HCT116 (cell line): ENCODE measurements at regions not wholly inside any gene's neighbourhood (a gene's known extent, or its start where the extent isn't known, plus 50 kb on each side); places are given as distances from the start of the nearest gene placed in this dataset.

Source experiments
- ATAC-seq: fragments of 200-7000 bp; cut with Tn5 transposase; 2 replicates; pipeline ENCODE4 v1.9.1; 2020; ENCODE audit warnings: mild to moderate bottlenecking, moderate library complexity
- BruUV-seq: library from RNA; stranded (reverse); fragments of 400-500 nt; replicated peaks from 2 replicates; lab custom pipeline; 2021; lab: Mats Ljungman, UMichigan
- CTCF ChIA-PET: fragments of 300-600 bp; sonication (Branson Sonifier 250); formaldehyde crosslinking; loops from one replicate; lab custom pipeline; 2021; ENCODE audit warnings: antibody characterized with exemption; lab: Charles Lee
- POLR2A ChIA-PET: fragments of 300-600, 350-600 bp; sonication (Branson Sonifier 250); formaldehyde crosslinking; loops from one replicate; lab custom pipeline; 2021; ENCODE audit warnings: antibody characterized with exemption; lab: Charles Lee
- RAD21 ChIA-PET, 2 experiments: fragments of 300-600 bp; sonication (Branson Sonifier 250); formaldehyde crosslinking; loops; one replicate each; lab custom pipeline; 2023; ENCODE audit warnings: low total read pairs in 2 of 2; ENCODE audit not compliant: uncharacterized antibody in 2 of 2, unreplicated experiment in 2 of 2, low non-redundant PET in 1 of 2; lab: Charles Lee
- DNase-seq: peaks from one replicate; pipeline ENCODE4 v3.0.0-alpha.2; 2010; ENCODE audit warnings: low read depth, low spot score
- H2AFZ ChIP-seq: fragments of 200-600 bp; shearing (Covaris generic), sonication (generic); 2 replicates; pipeline ENCODE4 v1.6.1; 2017; ENCODE audit warnings: low read depth, mixed run types, mixed read lengths, antibody characterized with exemption, low read length; ENCODE audit not compliant: poor library complexity, severe bottlenecking
- H3K27ac ChIP-seq: 2 replicates; pipeline ENCODE4 v1.5.1; 2012; ENCODE audit warnings: low read depth, low read length
- H3K27me3 ChIP-seq: fragments of 200-600 bp; sonication (generic); 2 replicates; pipeline ENCODE4 v1.6.1; 2016; ENCODE audit warnings: mixed run types, low read length, mixed read lengths; ENCODE audit not compliant: insufficient read depth
- H3K36me3 ChIP-seq, 2 experiments: fragments of 200-500 bp in 1 of 2; fragments of 200-600 bp in 1 of 2; sonication (Bioruptor generic) in 1 of 2; sonication (generic) in 1 of 2; 2 replicates each; pipeline versions ENCODE4 v1.5.1 to v1.6.1; 2014 to 2016; ENCODE audit warnings: low read length in 2 of 2, inconsistent platforms in 1 of 2, mixed read lengths in 1 of 2, mixed run types in 1 of 2; ENCODE audit not compliant: insufficient read depth in 2 of 2, control insufficient read depth in 1 of 2
- H3K4me1 ChIP-seq, 2 experiments: fragments of 200-600 bp in 1 of 2; sonication (generic) in 1 of 2; 2 replicates each; pipeline versions ENCODE4 v1.5.1 to v1.6.1; 2012 to 2017; ENCODE audit warnings: low read length in 2 of 2, inconsistent platforms in 1 of 2, mild to moderate bottlenecking in 1 of 2, mixed read lengths in 1 of 2, mixed run types in 1 of 2, moderate library complexity in 1 of 2; ENCODE audit not compliant: insufficient read depth in 2 of 2, control insufficient read depth in 1 of 2
- H3K4me2 ChIP-seq: fragments of 200-600 bp; sonication (generic); 2 replicates; pipeline ENCODE4 v1.6.1; 2017; ENCODE audit warnings: mixed run types, low read length, mixed read lengths
- H3K4me3 ChIP-seq, 2 experiments: fragments of 200-600 bp in 1 of 2; sonication (generic) in 1 of 2; replicated peaks in 1 of 2; 2 replicates each; pipeline ENCODE4 v1.5.1; 2011 to 2016; ENCODE audit warnings: low read length in 2 of 2, control low read depth in 1 of 2, low read depth in 1 of 2, mild to moderate bottlenecking in 1 of 2, mixed read lengths in 1 of 2, mixed run types in 1 of 2
- H3K79me2 ChIP-seq: fragments of 200-600 bp; sonication (generic); 2 replicates; pipeline ENCODE4 v1.6.1; 2017; ENCODE audit warnings: mild to moderate bottlenecking, mixed run types, low read length, moderate library complexity, mixed read lengths; ENCODE audit not compliant: insufficient read depth
- H3K9ac ChIP-seq: fragments of 200-600 bp; sonication (generic); 2 replicates; pipeline ENCODE4 v1.6.1; 2016; ENCODE audit warnings: low read length, mixed read lengths
- H3K9me2 ChIP-seq: fragments of 200-600 bp; sonication (generic), shearing (Covaris generic); 2 replicates; pipeline ENCODE4 v1.6.1; 2017; ENCODE audit warnings: mixed run types, mild to moderate bottlenecking, moderate library complexity; ENCODE audit not compliant: insufficient read depth
- H3K9me3 ChIP-seq, 2 experiments: fragments of 200-500 bp in 1 of 2; fragments of 200-600 bp in 1 of 2; sonication (Bioruptor generic) in 1 of 2; sonication (generic) in 1 of 2; 2 replicates each; pipeline ENCODE4 v1.6.1; 2014 to 2017; ENCODE audit warnings: low read length in 2 of 2, mixed read lengths in 2 of 2, inconsistent platforms in 1 of 2, low read depth in 1 of 2, mild to moderate bottlenecking in 1 of 2, mixed run types in 1 of 2, moderate library complexity in 1 of 2; ENCODE audit not compliant: control insufficient read depth in 1 of 2, insufficient read depth in 1 of 2
- H4K20me1 ChIP-seq: fragments of 200-600 bp; sonication (generic), shearing (Covaris generic); 2 replicates; pipeline ENCODE4 v1.6.1; 2017; ENCODE audit warnings: mixed run types, mild to moderate bottlenecking, moderate library complexity; ENCODE audit not compliant: insufficient read depth
- CBX3 ChIP-seq: IDR thresholded peaks from 2 replicates; pipeline ENCODE4 v1.6.1; 2012; ENCODE audit warnings: low read depth
- ELF1 ChIP-seq: IDR thresholded peaks from 2 replicates; pipeline ENCODE4 v1.6.1; 2012; ENCODE audit warnings: low read depth, borderline replicate concordance
- EZH2 ChIP-seq: fragments of 200-600 bp; sonication (generic); IDR thresholded peaks from 2 replicates; pipeline ENCODE4 v1.6.1; 2017; ENCODE audit warnings: antibody characterized with exemption, mixed run types
- FOSL1 ChIP-seq: IDR thresholded peaks from 2 replicates; pipeline ENCODE4 v1.6.1; 2012; ENCODE audit warnings: low read depth
- POLR2AphosphoS5 ChIP-seq: IDR thresholded peaks from 2 replicates; pipeline ENCODE4 v1.6.1; 2011; ENCODE audit warnings: mild to moderate bottlenecking, low read depth, low read length, moderate library complexity
- SP1 ChIP-seq: IDR thresholded peaks from 2 replicates; pipeline ENCODE4 v1.6.1; 2012; ENCODE audit warnings: low read depth
- intact Hi-C: fragments of 100-400 bp; cut with micrococcal nuclease; formaldehyde crosslinking; loops from 2 replicates; pipeline ENCODE4 v1.10.0; 2022
- TF ChIP-seq, protein P1 (sequence below), 3 experiments: fragments of 200-600 bp in 1 of 3; sonication (generic) in 1 of 3; IDR thresholded peaks in 2 of 3; conservative IDR thresholded peaks in 1 of 3; 2 replicates each; pipeline ENCODE4 v1.5.1; 2012 to 2017; ENCODE audit warnings: low read depth in 2 of 3, low read length in 2 of 3, antibody characterized with exemption in 1 of 3, borderline replicate concordance in 1 of 3, control low read depth in 1 of 3, mild to moderate bottlenecking in 1 of 3, mixed read lengths in 1 of 3, mixed run types in 1 of 3, moderate library complexity in 1 of 3; ENCODE audit not compliant: insufficient read depth in 1 of 3
- TF ChIP-seq, protein P2 (sequence below): IDR thresholded peaks from 2 replicates; pipeline ENCODE4 v1.6.1; 2012

DNA sequence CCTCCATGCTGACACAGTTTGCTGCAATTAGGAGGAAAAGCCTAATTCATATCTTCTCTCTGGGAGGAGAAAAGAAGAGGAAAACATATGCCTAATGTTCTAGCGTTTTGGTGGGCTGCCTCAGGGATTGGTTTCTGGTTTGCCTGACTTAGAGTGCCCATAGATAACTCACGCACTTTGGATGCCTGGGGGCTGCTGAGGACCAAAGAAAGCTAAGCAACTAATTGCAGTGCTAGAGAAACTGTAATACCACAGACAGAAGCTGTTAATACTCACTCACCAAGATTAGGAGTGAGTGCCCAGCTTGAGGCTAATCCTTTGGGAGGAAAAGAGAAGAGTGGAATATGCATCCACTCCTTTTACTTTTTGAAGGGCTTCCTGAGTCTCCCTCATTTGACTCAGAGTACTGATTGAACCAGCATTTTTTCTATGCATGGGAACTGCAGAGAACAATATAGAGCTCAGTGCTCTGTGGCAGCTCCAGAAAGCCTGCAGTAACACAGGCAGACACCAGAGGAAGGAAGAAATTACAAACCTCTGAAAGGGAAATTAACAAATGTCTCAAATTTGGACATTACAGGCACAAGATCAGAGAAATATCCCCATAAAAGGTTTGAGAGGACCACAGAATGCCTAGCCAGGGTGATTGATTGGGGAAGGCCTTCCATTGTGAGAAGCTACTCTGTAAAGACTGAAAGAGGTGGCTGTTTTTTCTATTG lies 666.4 kb downstream of the OLFM4 start:
- no peaks in the 10 kb centered on the region for H3K79me2 ChIP-seq
- TF ChIP-seq SP1 (no peak), ELF1 (no peak), POLR2AphosphoS5 (no peak), FOSL1 (no peak), EZH2 (no peak), CBX3 (no peak)
- TF ChIP-seq, protein P1, sequence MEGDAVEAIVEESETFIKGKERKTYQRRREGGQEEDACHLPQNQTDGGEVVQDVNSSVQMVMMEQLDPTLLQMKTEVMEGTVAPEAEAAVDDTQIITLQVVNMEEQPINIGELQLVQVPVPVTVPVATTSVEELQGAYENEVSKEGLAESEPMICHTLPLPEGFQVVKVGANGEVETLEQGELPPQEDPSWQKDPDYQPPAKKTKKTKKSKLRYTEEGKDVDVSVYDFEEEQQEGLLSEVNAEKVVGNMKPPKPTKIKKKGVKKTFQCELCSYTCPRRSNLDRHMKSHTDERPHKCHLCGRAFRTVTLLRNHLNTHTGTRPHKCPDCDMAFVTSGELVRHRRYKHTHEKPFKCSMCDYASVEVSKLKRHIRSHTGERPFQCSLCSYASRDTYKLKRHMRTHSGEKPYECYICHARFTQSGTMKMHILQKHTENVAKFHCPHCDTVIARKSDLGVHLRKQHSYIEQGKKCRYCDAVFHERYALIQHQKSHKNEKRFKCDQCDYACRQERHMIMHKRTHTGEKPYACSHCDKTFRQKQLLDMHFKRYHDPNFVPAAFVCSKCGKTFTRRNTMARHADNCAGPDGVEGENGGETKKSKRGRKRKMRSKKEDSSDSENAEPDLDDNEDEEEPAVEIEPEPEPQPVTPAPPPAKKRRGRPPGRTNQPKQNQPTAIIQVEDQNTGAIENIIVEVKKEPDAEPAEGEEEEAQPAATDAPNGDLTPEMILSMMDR (IDR thresholded peaks at IDR 0.05 in 2 of 3, conservative IDR thresholded peaks at IDR 0.05 in 1 of 3; ENCODE audit: borderline replicate concordance in 1 of 3, insufficient read depth in 1 of 3, low read depth in 2 of 3, low read length in 2 of 3) = no peak
- TF ChIP-seq, protein P2, sequence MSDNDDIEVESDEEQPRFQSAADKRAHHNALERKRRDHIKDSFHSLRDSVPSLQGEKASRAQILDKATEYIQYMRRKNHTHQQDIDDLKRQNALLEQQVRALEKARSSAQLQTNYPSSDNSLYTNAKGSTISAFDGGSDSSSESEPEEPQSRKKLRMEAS = no peak
- CTCF ChIA-PET = no interaction called here
- H3K4me1 ChIP-seq = no peaks in the 10 kb centered on the region
- no peaks in the 10 kb centered on the region for H3K9me2 ChIP-seq
- no peak overlapping the region for H2AFZ ChIP-seq
- no peak overlapping the region for H3K4me2 ChIP-seq
- H3K27me3 ChIP-seq = no peaks in the 10 kb centered on the region
- POLR2A ChIA-PET = no interaction called here
- H3K9ac ChIP-seq = no peak overlapping the region
- H3K4me3 ChIP-seq = no peak overlapping the region
- H3K27ac ChIP-seq = no peak overlapping the region
- RAD21 ChIA-PET = no interaction called here
- BruUV-seq = no TSS peak
- ATAC-seq (no peak), DNase-seq (no peak)
- peaks cover 22 to 41% of the 10 kb centered on the region in 2 experiments; a peak in 2 of 4 replicates for H3K9me3 ChIP-seq
- H4K20me1 ChIP-seq = no peaks in the 10 kb centered on the region
- no peaks in the 10 kb centered on the region for H3K36me3 ChIP-seq
- intact Hi-C loops = no loop called here
